GM12801 (cell line): ENCODE measurements at regions not wholly inside any gene's neighbourhood (a gene's known extent, or its start where the extent isn't known, plus 50 kb on each side); places are given as distances from the start of the nearest gene placed in this dataset.

Experiments
- CTCF ChIP-seq: IDR thresholded peaks from one replicate; pipeline ENCODE4 v1.5.1; 2011; ENCODE audit warnings: control low read depth; ENCODE audit not compliant: insufficient read length; ENCODE audit errors: extremely low read depth

GRCh38 chr5:72760259-72760658 is 56.2 kb upstream of the TNPO1 start:
- no peak for TF ChIP-seq CTCF

GRCh38 chr5:72752909-72753308 is 63.6 kb upstream of the TNPO1 start:
- TF ChIP-seq CTCF = no peak

- TF ChIP-seq CTCF = no peak
Observed at GRCh38 chr5:72749362-72749997, 67.0 kb upstream of the TNPO1 start.

GRCh38 chr5:72747826-72748225 is 68.6 kb upstream of the TNPO1 start:
- no peak for TF ChIP-seq CTCF

GRCh38 chr5:72746736-72747135 is 69.7 kb upstream of the TNPO1 start:
- TF ChIP-seq CTCF = no peak

- no peak for TF ChIP-seq CTCF
Observed at GRCh38 chr5:72744136-72744535, 72.3 kb upstream of the TNPO1 start.

- no peak for TF ChIP-seq CTCF
Observed at GRCh38 chr5:72741805-72742204, 74.7 kb upstream of the TNPO1 start.
